GM21423 (cell line): ENCODE measurements at regions not wholly inside any gene's neighbourhood (a gene's known extent, or its start where the extent isn't known, plus 50 kb on each side); places are given as distances from the start of the nearest gene placed in this dataset.
A peak's percentile ranks its signal among the peaks of the same experiment; 100 is the strongest.

Experiments used
- ATAC-seq: cut with Tn5 transposase; IDR thresholded peaks from one replicate; pipeline ENCODE4 v1.9.1; 2021; ENCODE audit warnings: mild to moderate bottlenecking, moderate library complexity; ENCODE audit not compliant: unreplicated experiment

DNA sequence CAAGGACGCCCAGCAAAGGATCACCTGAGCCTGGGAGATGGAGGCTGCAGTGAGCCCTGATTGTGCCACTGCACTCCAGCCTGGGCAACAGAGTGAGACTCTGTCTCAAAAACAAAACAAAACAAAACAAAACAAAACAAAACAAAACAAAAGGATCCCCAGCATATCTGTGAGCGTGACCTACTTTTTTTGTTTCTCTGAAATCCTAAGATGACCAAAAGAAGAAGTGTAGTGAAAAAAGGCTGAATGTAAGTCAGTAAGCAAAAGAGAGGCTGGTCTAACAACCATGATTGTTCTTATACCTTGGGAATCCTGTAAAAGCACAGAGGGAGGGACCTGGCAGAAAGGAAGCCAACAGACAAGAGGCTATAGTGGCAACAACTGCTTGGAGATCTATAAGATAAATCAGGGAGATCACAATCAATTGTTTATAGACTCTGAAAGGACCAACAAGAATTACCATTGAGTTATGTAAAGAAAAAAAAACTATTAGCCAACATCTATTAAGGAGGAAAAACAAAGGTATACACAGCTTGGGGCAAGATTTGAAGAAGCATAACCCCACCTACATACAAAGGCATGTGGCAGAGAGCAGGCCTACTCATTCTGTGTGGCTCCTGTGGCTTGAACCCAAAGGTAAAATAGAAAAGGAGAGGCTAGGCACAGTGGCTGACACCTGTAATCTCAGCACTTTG is 255.2 kb upstream of the KLF14 start:
- ATAC-seq = no peak

DNA sequence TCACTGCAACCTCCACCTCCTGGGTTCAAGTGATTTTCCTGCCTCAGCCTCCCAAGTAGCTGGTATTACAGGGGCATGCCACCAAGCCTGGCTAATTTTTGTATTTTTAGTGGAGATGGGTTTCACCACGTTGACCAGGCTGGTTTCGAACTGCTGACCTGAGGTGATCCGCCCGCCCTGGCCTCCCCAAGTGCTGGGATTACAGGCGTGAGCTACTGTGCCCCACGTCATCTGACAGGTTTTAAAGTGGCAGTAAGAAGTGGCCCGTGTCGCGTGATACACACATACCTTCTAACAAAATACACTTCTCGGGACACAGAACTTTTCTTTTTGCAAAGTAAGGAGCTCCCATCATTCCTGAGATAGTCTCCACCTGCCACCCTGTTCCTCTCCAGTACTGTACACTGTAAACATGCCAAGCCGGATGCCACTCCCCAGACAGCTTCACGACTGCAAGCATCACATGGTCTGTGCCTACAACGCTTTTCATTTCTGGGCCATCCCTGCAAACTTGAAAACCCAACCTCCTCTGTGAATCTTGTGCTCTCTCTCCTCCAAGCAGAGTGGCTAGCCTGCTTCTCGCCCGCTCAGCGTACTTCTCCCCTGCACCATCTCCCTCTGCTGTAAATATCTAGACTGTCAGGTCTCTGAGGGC is 256.3 kb upstream of the KLF14 start:
- ATAC-seq = no peak

DNA sequence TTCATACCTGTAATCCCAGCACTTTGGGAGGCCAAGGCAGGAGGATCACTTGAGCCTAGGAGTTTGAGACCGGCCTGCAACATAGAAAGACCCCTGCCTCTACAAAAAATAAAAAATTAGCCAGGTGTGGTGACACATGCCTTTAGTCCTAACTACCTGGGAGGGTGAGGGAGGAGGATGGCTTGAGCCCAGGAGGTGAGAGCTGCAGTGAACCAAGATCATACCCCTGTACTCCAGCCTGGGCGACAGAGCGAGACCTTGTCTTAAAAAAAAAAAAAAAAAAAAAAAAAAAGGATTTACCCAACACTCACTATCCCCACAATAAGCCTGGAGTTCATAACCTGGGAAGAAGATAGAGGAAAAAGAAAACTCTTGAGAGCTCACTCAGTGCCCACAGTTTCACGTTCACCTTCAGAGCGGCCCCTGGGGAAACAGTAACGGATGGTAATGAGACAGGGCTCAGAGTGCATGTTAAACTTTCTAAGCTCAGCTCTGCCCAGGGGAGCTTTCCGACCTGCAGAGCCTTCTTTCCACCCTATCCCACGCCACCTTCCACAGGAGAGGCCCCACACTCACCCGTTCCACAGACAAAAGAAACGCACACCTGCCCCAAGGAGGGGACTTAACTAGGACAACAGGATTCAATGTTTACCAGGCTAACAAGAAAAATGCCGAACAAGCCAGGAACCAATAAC is 259.8 kb upstream of the KLF14 start:
- no peak for ATAC-seq

DNA sequence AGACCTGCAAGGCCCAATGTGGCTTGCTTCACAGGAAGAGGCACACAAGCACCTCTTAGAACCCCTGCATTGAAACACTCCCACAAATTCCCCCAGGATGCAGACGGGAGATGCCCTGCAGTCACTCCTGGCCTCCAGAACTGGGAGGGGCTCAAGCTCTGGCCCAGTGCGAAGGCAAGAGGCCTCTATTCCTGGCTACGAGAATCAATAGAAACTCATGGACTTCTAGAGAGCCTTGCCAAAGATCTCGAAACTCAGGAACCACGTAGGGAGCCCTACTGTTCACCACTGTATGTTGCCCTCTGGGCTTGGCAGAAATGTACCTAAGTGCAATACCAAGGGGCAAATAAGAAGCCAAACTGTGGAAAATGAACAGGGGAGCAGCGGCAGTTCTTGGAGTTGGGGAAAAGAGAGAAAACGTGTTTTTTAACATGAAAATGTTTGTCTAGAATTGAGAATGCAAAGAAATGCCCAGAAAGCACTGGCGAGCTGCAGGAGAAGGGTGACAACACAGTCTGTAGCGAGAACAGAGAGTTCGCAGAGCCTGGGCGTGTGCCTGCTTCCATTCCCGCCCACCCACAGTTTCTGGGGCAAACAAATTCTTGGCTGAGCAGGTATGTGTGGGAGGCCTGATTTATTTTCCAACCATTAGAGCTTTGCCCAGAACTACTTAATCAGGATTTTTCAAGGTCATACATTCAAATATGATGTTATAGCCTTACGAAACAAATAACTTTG is 260.5 kb upstream of the KLF14 start:
- ATAC-seq = no peak

DNA sequence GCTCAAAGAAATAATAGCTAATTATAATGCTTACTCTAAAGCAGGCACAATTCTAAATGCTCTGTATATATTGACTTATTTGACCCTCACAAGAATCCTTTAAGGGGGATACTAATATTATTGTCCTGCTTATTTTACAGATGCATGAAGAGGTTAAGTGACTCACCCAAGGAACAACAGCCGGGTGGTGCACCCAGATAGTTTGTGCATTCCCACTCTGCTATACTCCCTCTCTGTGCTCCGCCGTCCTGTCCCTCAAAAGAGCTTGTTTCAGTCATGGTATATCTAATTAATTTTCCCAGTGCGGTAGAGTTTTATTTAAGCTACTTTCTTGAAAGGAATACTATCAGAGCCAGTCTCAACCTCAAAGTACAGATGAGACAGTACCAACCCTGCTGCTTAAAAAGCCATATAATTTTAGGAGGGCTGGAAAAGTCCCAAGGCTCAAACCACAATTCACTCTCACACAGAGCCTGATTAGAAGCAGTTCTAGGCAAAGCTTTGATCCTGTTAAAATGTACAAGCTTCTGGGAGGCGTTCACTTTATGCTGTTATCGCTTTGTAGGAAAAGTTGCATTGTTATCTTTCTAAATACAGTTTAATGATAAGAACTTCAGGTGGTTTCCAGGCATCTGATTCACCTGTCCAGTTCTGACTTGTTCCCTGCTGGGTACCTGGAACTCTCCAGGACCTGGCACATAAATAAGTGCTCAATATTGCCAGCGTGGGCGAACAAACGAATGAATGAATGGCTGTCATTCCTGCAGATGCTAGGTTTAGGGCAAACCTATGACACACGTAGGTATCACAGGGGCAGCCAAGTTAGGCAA is 261.5 kb upstream of the KLF14 start:
- ATAC-seq = no peak

DNA sequence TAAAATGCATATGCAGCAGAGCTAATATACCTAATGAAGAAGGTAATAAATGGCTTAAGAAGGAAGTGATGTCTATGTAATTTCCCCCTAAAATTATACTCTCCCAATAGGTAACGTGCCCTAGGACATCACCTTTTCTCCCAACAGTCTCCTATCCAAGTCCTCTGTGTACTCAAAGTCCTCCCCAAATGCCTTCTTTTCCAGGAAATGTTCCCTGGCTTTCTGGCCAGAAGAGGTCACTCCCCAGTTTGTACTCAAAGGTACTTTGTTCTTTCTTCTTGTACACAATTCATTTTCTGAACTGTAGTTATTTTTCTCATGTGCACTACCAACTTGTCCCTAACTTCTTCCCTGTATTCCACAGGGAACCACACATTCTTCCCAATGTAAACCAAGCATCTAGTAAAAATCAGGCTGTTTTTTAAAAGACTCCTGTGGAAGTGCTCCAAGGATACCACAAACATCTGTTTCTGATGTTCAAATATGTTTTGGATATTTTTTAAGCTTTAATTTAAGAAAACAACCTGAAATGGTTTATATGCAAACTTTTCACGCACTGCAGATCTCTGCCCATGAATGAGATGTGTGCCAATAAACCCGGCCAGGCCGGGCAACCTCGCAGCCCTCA is 262.3 kb upstream of the KLF14 start:
- no peak for ATAC-seq

DNA sequence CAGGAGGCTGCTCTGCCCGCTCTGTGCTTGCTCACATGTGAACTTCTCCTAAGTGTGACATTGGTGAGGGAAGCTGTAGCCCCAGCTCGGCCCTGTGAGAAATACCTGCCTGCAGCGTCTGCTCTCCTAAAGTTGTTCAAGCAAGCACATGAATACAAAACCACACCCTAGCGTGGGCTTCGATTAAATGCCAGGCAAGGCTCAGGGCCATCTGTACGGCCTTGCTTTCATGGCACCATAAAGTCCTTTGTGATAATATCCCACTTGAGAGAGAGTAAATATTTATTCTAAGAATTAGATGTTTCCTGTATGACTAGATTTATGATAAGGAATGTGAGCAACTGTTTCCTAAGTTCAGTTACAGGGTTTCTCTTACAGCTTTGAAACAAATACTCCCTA is 262.8 kb upstream of the KLF14 start:
- no peak for ATAC-seq

DNA sequence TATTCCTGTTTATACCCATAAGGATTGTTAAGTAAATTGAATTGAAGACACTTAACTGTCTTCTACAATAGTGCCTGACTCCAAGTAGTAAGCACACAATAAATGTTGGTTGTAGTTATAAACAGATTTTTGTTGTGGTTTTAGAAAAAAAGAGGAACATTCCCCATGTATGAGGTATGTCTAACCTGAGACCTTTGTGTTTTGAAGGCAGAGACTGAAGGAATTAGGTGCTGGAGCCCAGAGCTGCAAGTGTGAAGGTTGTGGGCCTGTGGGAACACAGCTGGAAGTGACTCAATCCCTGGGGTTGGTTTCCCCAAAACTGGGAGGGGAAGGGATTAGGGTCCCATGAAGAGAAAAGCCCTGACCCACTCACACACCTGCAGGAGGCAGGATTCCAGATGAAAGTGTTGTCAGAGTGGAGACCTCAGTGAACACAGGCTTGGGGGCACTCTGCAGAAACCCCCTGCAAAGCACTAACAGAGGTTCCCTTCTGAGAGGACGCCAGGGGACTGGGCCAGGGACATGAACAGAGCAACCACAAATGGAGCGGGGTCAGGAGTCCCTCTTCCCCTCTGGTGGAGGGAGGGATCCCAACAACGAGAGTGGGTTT is 265.1 kb upstream of the KLF14 start:
- no peak for ATAC-seq

DNA sequence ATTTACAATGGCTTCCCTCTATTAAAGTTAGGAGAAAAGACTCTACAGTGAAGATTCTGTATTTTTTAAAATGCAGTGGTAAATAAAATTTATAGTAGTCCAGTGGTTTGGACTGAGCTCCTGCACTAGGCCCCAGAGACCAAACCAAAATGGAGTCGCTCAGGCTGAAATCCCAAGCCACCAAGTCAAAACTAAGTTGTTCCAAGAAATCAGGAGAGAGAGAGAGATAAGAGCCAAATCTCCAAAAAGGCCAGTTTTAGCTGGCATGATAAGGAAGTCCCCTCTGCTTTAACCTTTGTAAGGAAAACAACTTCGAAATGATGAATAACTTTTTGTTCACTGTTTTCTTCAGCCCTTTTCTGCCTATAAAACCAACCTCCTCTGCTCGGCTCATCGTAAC is 265.9 kb upstream of the KLF14 start:
- no peak for ATAC-seq

DNA sequence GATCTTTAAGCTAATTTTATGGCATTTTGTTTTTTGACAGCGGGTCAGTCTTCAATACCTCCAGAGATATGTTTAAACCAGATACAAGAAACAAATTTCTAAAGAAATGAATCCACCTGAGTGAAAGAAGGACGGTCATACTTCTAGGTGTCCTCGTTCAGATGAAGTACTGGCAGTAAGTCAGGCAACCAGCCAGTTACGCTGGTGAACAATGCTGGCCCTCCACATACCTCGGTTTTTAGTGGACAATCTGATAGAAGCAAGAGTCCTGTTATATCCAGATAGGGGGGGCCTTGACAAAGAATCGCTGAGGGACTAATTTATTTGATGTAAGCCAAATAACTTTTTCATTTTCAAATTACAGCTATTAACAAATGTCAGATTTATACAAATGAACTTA is 266.4 kb upstream of the KLF14 start:
- no peak for ATAC-seq

DNA sequence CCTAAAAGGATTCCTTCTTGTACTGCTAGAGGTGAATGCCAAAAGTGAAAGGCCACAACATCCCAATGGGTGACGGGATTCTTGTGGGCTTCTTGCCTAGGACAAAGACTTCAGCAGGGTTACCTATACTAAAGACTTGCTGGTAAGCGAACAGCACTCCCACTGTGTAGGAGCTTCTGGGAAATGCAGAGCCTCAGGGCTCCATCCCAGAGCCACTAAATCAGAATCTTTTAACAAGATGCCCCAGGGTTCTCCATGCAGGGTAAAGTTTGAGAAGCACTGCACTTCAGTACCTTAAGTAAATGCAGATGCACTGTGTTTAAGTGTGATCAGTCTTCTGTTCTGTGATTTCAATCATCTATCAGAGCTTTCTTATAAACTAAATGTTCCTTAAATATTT is 266.9 kb upstream of the KLF14 start:
- no peak for ATAC-seq

DNA sequence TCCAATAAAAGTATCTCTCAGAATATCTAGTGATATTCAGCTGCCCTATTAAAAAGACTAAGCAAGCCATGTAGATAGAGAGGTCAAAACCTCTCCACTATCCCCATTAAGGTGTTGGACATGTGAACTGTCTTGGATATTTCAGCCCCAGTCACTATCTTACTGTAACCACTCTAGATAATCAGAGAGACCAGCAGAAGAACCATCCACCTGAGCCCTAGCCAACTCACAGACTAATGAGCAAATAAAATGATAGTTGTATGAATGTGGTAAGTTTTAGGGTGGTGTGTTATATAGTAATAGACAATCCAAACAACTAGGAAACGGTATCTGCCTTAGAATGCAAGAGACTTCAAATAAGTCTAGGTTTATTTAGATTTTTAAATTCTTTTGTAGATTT is 268.6 kb upstream of the KLF14 start:
- ATAC-seq = no peak

DNA sequence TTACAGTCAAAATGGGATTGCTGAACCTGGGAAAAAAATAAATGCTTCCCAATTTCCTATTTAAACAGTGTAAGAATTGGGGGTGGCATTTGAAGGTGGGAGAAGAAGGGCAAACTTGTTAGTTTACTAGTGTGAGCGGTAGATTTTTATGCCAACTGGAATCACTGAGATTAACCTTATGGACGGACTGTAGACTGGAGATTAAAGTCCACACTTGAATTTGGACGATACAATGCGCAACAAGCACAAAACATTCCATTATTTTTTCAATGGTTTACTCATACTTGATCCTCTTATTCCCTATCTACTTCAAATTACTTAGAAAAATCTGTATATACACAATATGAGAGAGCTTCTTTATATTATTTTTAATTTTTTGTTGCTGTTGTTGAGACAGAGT is 269.6 kb upstream of the KLF14 start:
- ATAC-seq = no peak

DNA sequence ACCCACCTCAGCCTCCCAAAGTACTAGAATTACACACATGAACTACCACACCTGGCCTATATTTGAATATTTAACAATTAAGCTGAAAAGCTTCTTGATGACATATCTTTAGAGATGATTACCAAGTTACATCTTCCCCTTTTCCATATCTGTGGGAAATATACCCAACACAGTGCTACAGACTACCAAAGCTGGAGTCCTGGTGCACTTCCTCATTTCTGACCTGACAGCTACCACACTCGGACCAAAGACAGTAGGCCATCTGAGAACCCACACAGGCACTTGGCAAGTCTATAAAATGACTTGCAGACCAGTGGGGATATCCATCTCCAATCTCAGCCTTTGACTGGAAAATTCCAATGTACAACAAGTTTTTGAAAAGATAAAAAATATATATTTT is 270.4 kb upstream of the KLF14 start:
- ATAC-seq = no peak

DNA sequence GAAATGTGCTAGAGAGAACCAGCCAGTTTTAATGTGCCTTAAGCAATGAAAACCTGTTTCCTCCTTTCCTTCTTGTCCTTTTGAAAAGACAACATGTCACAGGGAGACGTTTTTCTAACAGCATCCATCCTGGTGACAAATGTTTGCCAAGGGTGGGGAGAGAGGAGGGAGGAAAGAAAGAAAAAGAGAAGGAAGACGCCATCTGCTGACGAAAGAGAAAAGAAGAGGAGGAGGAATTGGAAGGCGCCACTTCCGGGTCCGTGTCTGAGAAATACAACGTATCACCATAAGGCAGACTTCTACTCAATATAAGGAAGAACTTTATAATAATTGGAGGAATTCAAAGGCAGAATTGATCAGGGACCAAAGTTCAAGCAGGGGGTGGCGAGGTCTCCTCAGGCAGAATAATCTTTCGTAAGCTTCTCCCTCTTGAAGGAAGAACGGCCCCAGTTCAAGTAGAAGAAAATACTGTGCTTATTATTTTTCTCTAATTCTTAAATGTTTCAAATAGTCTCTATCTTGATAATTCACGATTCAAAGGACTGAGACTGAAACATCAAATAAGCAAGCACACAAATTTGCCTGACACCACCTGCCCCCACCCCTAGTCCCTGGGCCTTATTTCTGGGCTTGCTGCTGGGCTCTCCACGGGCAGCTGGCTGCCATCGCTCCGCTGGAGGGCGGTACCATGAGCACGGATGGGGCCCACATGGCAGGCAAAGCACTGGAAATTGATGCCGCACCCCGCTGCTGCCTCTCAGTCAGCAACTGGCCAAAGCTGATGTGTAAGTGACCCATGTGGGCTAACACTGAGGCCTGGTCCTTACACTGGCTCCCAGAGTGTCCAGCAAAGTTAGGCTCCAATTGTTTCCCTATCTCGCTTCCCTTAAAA is 273.7 kb upstream of the KLF14 start:
- peak; percentile 49 for ATAC-seq

DNA sequence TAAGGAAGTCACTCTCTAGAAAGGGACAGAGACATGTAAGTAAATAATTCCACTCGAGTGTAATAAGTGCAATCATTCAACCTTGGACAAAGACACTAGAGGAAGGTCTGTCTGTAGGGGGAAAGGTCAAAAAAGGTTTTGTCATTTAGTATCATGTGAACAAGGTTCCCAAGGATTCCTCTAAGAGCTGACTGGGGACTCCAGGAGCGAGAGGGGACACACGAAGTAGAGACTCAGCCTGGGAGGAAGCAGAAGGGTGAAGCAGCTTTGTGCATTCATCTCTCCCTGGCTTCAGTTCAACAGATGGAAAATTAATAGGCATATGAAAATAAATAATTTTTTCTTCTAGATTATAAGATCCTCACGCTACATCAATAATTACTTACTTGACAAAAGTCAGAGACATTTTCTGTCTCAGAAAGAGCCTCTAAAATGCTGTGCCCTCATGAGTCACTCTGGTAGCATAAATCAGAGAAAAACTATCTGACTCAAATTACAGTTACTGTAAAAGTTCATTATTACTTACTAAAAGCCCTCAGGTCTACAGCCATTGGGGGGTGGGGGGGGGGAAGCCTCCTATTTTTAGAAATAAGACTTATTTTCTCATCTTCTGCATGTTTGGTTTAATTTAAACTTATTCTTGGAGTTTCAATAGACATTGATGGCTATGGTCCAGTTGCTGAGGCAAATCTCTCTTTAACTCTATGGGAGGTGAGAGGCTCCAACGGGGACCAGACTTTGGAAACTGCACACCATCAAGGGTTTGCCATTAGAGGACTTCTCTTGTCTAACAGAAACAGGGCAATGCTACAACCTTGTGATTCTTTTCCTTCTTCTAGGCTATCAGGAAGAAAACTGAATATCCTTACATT is 275.1 kb upstream of the KLF14 start:
- no peak for ATAC-seq

DNA sequence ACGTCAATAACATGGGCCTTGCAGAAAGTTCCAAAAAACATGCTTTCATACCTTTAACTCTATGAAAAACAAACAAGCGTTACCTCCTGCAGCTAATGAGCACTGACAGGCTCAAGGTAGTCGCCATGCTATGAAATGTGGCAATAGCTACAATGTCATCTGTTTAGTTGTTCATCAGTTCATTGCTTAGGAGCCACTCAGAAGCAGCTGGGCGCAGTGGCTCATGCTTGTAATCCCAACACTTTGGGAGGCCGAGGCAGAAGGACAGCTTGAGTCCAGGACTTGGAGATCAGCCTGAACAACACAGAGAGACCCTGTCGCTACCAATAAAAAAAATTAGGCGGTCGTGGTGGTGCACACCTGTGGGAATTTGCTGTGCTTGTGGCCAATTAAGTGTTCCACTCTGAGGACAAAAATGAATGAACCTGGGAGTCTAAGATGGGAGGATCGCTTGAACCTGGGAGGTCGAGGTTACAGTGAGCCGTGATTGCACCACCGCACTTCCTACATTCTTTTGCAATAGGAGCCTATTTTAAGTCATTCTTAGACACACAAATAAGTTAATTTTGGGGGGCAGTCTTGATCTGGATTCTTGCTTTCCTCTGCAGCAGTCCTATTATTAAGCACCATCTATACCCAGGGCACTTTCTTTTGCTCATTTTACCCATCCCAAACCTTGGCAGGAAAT is 276.2 kb upstream of the KLF14 start:
- ATAC-seq = no peak
